ENCODE measurements at regions not wholly inside any gene's neighbourhood (a gene's known extent, or its start where the extent isn't known, plus 50 kb on each side); places are given as distances from the start of the nearest gene placed in this dataset.

DNA sequence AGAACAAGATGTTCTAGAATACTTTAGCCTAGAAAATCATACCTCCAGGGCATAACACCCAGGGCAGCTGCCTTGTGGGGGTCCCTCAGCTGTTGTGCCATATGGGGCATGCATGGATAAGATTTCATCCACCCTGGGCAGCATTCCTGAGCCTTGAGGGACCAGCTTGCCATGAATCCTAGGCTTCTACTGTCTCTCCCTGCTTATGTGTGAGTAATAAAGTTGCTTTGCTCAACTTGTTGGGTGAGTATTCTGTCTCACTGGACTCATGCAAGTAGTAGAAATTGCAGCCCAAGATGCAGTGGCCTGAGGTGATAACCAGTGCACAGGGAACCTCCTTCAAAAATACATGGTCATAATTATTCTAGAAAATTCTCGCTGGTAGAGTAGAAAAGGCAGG lies 52.1 kb upstream of the EPHB1 start:
- POLR2A ChIA-PET (ENCODE audit: low non-redundant PET): no interaction called here
- intact Hi-C loops (cut with micrococcal nuclease; ENCODE audit: unreplicated experiment): no loop called here
- H3K4me3 ChIP-seq (ENCODE audit: low read depth, low read length, poor library complexity, severe bottlenecking): no peak overlapping the region
- H3K4me1 ChIP-seq (ENCODE audit: insufficient read depth, low read length, poor library complexity, severe bottlenecking): no peaks in the 10 kb centered on the region
- BruUV-seq (replicated peaks): no TSS peak
- CTCF ChIA-PET: no interaction called here
- H3K36me3 ChIP-seq (ENCODE audit: insufficient read depth, low read length, poor library complexity, severe bottlenecking): no peaks in the 10 kb centered on the region
- H3K27ac ChIP-seq (ENCODE audit: low read depth, low read length, poor library complexity, severe bottlenecking): no peak overlapping the region
- H3K9me3 ChIP-seq (ENCODE audit: low read depth, low read length, poor library complexity, severe bottlenecking): no peaks in the 10 kb centered on the region
- TF ChIP-seq EZH2 (IDR thresholded peaks at IDR 0.05; ENCODE audit: borderline replicate concordance, low read depth, low read length, poor library complexity, severe bottlenecking) (no peak), CTCF (conservative IDR thresholded peaks at IDR 0.05; ENCODE audit: low read depth, low read length) (no peak)
- H3K27me3 ChIP-seq (replicated peaks; ENCODE audit: insufficient read depth, low read depth, low read length, poor library complexity): peaks cover 4% of the 10 kb centered on the region
- no peak for DNase-seq (ENCODE audit: low spot score)

Data from A673 (cell line).